SK-MEL-5 (cell line): ENCODE measurements at regions not wholly inside any gene's neighbourhood (a gene's known extent, or its start where the extent isn't known, plus 50 kb on each side); places are given as distances from the start of the nearest gene placed in this dataset.

ENCODE experiments used
- DNase-seq: peaks from one replicate; pipeline ENCODE4 v3.0.0-alpha.2; 2016; ENCODE audit warnings: low read depth, low spot score
- in situ Hi-C: cut with HindIII; loops from 2 replicates; pipeline ENCODE4 v1.10.0; 2016; ENCODE audit warnings: low sequenced_read_pairs, high pct_unique_total_duplicates, low pct_unique_long_range_greater_than_20kb

DNA sequence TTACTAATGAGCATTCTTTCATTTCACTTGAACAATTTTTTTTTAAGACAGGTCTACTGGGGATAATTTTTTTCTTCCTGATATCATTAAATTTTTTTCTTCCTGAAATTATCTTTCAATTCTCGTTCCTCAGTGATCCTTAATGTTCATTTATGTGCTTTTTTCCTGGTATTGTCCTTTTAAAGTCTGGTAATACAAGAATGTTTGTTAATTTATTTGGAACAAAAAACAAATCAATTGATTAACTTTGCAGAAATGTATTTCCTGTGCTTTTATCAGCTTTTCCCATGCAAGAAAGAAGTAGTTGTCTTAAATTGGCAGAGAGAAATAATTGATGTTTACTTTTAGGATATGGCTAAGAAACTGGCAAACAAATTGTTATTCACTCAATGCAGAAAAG, 945.4 kb upstream of the MIR17HG start:
- in situ Hi-C loops = no loop called here

DNA sequence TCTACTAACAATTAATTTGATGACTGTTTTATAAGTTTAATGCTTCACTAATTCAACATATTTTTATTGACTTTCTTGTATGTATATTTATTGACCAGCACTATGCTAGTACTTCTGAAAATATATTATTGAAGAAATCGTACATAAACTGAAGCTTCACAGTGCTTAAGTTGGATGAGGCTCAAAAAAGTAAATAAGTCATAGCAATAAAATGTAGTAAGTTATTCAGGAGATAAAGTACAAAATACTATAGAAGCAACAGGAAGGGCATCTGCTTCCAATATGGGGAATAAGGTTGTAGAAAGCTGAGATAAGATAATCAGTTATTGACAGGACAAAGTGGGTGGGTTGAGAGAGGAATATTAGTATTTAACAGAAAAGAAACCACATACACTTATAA, 944.9 kb upstream of the MIR17HG start:
- no peak for DNase-seq
- in situ Hi-C loops = no loop called here

More for the DNA sequence above, 945.4 kb upstream of the MIR17HG start:
- DNase-seq = no peak

DNA sequence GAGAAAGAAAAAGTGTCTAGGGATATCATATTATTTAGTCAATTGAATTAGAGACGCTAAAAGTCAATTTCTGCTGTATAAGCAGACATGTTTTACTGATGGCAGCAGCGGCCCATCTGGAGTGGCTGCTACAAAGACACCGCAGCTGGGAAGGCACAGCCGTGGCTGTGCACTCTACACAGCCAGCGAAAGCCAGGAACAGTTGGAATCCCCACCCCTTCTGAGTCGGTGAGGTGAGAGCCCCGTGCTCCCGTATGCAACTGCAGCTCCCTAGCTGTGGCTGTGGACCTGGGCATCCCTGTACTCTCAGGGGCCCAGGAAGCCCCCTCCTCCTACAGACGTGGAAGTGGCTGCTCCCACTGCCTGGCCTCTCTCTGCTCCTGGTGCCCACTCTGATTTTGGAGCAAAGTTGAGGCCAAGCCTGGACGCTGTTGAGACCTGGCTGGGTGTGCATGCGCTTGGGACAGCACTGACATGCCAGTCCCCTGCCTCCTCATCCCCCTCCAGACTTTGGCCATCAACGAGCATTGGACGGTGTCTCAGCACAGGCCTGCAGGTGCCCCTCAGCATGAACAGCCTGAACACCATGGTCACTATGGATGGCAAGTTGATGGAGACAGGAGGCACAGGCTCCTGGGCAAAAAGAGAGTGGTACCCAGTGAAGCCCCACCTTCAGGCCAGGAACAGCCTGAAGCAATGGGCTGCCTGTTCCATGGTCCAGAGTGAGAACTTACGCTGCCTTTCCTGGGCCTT, 944.0 kb upstream of the MIR17HG start:
- in situ Hi-C loops = no loop called here
- no peak for DNase-seq

DNA sequence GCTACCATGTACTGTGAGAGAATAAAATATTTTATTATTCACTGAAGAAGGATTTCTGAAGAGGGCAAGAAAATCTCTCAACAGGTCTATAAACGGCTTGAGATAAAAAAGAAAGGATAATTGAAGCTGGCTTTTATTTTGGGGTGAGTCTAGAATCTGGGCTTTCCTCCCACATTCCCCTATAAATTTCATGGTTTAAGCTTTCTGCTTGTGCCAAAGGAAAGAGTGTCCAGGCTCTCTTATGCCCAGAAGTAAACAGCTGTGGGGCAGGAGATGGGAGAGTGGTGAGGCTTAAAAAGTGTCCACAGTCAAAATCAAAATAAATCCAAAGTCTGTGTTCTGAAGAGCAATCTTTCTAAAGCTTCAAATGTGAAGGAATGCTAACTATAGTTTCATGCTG, 942.2 kb upstream of the MIR17HG start:
- no peak for DNase-seq
- in situ Hi-C loops = no loop called here

DNA sequence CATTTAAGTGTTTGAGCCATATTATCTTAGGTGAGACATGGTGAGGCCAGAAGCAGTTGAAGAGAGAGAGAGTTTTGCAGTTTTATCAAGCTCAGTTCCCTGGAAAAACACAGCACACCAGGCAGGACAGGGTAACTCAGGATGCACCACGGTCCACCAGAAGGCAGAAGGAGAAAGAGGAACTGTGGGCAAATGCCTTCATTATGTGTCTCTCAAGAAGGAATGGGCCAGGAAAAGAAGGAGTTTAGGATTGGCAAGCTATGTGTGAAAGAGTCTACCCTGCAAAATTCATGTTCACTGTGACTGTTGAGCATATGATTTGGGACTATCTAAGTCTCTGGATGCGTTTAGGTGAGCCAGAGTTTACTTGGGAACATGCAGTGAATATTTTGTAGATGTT, 934.5 kb upstream of the MIR17HG start:
- no peak for DNase-seq
- in situ Hi-C loops = no loop called here

DNA sequence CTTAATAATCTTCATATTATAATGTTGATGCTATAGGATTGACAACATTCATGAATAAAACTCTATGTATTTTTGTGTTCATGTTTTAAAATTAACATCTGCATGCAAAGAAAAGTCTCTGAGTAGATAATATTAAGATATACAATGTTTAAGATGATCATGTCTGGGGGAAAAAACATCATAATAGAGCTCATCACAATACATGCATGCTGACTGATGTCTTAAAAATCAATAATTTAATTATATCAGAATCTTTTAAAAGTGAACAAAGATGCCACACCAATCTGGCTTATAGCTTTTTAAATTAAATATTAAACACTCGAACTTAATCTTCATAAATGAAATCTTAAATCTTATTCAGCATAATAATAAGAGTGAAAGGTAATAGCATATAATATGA, 933.9 kb upstream of the MIR17HG start:
- in situ Hi-C loops = no loop called here
- DNase-seq = no peak

DNA sequence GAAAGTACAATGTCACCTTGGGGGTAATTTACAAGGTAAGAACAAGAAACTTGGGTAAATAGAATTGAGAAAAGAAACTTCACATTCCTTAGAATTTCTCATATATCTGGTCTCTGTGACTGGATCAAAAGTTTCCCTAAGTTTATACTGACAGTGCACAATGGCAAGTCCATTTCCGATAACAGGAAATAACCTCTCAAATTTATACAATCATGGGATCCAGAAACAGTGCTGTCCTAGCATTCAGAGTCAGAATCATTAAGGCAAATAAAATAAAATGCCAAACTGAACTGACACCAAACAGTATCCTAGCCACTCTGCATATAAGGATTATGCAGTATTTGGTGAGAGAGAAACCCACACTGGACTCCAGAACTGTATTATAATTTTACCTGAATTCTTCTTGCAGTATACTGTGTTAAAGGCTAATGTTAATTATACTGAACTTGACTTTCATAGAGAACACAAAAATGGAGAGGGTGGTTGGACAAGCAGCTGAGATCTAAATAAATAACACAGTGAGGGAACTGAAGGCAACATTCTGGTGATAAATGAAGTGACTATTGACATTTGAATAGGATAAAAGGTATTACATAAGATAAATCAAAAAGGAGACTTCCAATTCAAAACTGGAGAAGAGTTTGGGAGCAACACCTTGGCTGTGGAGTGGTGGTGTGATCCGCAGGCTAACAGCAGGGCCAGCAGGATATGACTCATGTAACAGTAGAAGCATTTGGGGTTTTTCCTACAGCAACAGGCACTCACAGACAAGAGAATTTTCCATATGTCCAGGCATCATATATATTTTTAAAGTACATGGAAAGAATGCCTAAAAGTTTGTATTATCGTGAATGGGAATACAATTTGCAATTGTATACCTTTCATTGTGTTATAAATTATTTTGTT, 932.5 kb upstream of the MIR17HG start:
- peak; percentile 21 for DNase-seq

DNA sequence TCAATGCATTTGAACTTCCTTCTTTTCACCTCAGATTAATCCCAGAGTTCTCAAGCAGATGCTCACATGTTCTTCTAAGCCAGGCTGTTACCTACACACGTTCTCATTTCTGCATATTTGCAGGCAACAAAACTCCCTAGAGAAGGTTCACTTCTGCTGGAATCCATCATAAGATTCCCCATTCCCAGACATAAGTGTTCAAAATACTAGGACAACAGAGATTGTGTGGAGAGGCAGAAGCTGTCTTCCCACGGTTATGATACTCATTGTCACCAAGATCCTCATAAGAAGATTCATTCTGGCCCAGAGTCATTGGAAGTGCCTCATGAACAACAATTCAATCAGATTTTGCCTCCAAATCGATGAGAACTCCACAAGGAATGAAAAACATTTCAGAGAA, 931.6 kb upstream of the MIR17HG start:
- in situ Hi-C loops = no loop called here
- no peak for DNase-seq

More for the DNA sequence above, 932.5 kb upstream of the MIR17HG start:
- in situ Hi-C loops = no loop called here

DNA sequence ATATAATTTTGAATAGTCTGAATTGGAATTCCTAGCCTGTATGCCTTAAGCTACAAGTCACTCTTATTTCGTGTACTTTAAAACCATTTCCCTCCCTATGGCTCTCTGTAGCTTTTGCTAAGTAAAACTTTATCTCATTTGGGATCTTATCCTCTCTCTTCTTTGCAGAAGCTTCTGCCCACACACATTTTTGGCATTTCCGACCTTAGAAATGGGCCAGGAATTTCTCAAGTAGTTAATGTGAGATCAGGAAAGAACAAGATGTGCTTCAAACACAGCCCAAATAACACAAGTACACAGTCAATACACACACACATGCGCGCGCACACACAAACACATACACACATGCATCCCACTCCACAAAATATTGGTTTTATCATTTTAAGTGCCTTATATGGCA, 931.0 kb upstream of the MIR17HG start:
- no peak for DNase-seq

DNA sequence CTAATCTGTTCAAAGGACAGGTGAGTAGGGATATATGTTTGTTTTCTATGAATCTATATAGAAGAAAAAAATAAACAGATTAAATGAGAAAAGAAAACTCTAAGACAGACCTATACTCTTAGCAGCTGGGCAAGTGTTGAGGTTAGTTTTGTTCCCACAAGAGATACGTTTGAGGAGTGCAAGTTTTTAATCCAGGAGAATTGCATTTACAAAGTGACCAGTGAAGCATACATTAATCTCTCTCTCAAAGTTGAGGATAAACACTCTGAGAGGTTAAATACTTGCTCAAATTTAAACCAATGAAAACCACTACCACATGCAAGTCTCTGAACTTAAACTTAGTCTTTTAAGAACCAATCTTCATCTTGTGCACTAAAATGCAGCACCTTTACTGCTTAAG, 930.5 kb upstream of the MIR17HG start:
- in situ Hi-C loops = no loop called here
- DNase-seq = no peak

More for the DNA sequence above, 931.0 kb upstream of the MIR17HG start:
- in situ Hi-C loops = no loop called here

DNA sequence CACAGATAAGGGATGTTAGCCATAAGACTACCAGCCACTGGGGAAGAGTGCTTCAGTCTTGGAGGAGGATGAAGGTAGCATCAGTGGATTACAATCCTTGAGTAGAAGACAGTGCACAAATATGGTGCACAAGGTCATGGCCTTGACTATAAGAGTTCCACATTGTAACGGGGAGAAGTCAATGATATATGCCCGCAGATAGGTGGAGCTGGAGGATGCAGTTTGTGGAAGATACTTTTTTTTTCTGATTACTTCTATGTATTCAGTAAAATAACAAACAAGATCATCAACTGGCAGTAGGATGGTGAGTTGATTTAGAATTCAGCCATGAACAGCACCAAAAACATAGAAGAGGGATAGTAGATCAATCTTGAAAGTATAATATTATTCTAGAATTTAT, 926.8 kb upstream of the MIR17HG start:
- DNase-seq = peak; percentile 19

DNA sequence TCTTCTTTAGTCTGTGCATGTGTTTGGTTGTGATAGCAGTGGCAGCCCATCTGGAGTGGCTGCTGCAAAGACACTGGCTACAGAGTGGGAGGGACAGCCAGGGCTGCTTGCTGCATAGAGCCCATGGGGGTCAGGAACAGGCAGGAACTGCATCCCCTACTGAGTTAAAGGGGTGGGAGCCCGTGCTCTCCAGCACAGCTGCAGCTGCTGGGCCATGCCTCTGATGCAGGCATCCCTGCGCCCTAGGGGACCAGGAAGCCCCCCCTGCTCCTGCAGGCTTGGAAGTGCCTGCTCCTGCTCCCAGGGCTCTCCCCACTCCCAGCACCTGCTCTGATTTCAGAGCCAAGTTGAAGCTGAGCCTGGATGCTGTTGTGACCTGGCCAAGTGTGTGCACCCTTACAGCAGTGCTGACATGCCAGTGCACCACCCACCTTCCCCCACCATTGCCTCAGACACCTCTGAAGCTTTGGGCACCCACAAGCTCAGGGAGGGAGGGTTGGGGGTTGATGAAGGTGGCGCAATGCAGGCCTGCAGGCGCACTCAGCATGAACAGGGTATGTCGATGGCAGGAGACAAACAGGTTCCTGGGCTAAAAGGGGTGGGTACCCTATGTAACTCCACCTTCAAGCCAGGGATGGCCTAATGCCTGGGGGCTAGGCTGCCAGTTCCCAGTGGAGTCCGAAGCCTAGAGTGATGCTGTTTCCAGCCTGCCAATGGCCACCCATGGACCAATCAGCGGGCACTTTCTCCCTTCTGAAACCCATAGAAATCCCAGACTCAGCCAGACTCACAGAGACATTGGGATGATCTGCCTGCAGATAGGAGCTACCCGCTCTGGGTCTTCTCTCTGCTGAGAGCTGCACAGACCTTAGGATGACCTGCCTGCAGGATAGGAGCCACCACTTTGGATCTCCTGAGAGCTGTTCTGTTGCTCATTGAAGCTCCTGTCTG, 919.9 kb upstream of the MIR17HG start:
- in situ Hi-C loops = no loop called here
- DNase-seq = no peak

More for the DNA sequence above, 926.8 kb upstream of the MIR17HG start:
- in situ Hi-C loops = no loop called here

DNA sequence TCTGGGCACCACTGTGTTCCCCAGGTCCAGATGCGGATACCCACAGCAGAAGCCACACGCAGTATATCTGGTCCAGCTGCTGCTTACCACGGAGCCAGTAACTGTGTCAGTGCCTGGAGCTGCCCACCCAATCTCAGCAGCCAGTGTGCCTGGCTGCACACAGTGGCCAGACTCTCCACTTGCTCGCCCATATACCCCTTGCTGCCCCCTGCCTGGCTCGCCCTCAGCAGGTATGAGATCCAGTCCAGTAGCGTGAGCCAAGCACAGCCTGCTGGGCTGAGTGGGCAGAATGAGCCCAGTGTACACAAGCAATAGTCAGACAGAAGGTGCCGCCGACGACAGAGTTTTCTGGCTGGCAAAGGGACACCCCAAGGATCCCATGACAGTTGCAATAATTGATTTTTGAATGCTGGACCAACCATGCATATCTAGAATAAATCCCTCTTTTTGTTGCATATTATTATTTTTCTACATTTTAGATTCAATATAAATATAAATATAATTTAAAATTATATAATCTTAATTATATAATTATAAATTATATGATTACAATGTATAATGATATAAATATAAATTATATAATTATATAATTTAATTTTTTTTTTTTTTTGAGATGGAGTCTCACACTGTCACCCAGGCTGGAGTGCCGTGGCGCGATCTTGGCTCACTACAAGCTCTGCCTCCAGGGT, 918.8 kb upstream of the MIR17HG start:
- in situ Hi-C loops = no loop called here

DNA sequence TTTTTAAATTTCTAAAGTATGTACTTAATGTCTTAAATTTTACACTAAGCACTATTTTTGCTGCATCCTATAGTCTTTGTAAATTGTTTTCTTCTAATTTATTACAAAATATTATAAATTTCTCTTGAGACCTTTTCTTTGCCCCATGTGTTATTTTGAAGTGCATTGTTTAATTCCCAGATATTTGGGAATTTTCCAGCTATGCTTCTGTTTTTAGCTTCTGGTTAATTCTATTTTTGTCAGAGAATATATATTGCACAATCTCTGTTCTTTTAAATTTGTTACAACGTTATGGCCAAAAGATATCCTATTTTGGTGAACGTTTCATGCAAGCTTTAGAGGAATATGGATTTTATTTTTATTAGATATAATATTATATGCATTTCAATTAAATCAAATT, 917.4 kb upstream of the MIR17HG start:
- in situ Hi-C loops = no loop called here
- no peak for DNase-seq

More for the DNA sequence above, 918.8 kb upstream of the MIR17HG start:
- DNase-seq = no peak

DNA sequence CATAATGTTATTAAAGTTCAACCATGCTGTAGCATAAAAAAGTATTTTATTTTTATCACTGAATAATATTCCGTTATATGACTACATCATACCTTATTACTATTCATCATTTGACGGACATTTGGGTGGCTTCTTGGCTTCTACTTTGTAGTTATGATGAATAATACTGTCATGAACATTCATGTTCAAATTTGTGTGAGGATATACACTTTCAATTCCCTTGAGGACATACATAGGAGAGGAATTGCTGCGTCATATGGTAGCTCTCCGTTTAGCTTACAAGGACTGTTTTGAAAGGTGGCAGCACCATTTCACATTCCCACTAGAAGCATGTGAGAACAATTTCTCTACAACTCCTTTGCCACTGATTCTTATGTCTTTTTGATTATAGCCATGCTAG, 910.8 kb upstream of the MIR17HG start:
- DNase-seq = no peak
- in situ Hi-C loops = no loop called here

DNA sequence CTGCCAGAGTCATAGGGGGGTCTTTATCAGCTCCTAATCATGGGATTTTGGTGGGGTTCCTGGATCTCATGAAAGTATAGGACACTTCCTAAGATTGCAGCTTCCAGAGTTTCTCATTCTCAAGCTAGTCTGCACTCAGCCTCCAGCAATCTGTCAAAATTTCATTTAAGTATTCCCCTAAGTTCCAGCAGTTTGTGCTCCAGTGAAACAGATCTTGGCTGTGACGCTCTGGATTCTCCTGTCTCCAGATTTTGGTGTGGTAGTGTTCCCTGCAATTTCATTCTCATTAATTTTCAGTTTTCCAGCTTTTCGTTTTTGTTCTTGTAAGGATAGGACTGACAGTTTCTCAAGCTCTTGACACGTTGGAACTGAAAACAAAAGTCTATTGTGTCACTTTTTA, 908.9 kb upstream of the MIR17HG start:
- in situ Hi-C loops = no loop called here
- DNase-seq = no peak

DNA sequence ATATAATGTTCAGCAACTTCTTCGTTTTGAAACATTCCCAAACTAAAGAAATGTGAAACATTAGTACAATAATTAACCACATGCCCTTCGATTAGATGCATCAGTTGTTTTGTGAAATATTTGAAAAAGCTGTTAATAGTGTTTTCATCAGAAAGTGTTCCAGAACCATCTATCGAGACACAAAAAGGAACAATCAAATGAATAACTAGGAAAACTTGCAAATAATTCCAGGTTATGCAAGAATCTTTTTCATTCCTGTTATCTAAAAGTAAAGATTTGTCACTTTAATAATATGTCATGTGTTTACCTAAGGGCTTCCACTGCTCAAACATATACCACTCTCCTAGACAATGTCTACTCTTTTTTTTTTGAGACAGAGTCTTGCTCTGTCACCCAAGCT, 904.2 kb upstream of the MIR17HG start:
- no peak for DNase-seq
- in situ Hi-C loops = no loop called here
